Right lobe of liver (tissue), 6 donors: ENCODE measurements at regions not wholly inside any gene's neighbourhood (a gene's known extent, or its start where the extent isn't known, plus 50 kb on each side); places are given as distances from the start of the nearest gene placed in this dataset.

ENCODE experiments used
- ATAC-seq, 4 donors: fragments of 200-7000 bp; cut with Tn5 transposase; one replicate each; pipeline ENCODE4 v1.9.1; 2020; ENCODE audit warnings: mild to moderate bottlenecking in 4 of 4, moderate library complexity in 4 of 4
- DNase-seq, 3 donors: peaks; one replicate each; pipeline ENCODE4 v3.0.0-alpha.2; 2020
- H3K27ac ChIP-seq, 3 donors: fragments of 200-600 bp; one replicate each; pipeline ENCODE4 v1.8.0; 2022
- H3K27me3 ChIP-seq, 2 donors: fragments of 200-600 bp; one replicate each; pipeline ENCODE4 v1.8.0; 2022
- H3K36me3 ChIP-seq, 4 donors: fragments of 200-600 bp; sonication (generic) in 1 of 4; one replicate each; pipeline versions ENCODE4 v1.5.1 to v1.8.0; 2017 to 2022; ENCODE audit warnings: control low read depth in 1 of 4
- H3K4me1 ChIP-seq, 4 donors: fragments of 200-600 bp; sonication (generic) in 1 of 4; one replicate each; pipeline versions ENCODE4 v1.5.1 to v1.8.0; 2017 to 2022; ENCODE audit warnings: control low read depth in 1 of 4
- H3K4me3 ChIP-seq, 3 donors: fragments of 200-600 bp; one replicate each; pipeline ENCODE4 v1.8.0; 2022
- H3K9me3 ChIP-seq, 4 donors: fragments of 200-600 bp; sonication (generic) in 1 of 4; one replicate each; pipeline versions ENCODE4 v1.5.1 to v1.8.0; 2017 to 2022; ENCODE audit warnings: control low read depth in 1 of 4
- POLR2A ChIP-seq: fragments of 450-650 bp; IDR thresholded peaks from one replicate; pipeline ENCODE4 v1.6.1; 2017; ENCODE audit warnings: antibody characterized with exemption, mild to moderate bottlenecking
- whole genome bisulfite sequencing: methylation state at CpG from one replicate; pipeline ENCODE4 v1.1.6; 2018; ENCODE audit warnings: low coverage, low lambda C conversion rate; ENCODE audit not compliant: insufficient coverage; ENCODE audit errors: missing lambda C conversion rate; 5-methylcytosine and 5-hydroxymethylcytosine counted together
- intact Hi-C, 2 donors: fragments of 100-400 bp; cut with DNase I; formaldehyde crosslinking; loops; one replicate each; pipeline versions ENCODE4 v1.11.2 to v1.14.1; 2022
- TF ChIP-seq, protein P1 (sequence below), 4 donors: fragments of 200-600 bp in 3 of 4; fragments of 450-650 bp in 1 of 4; IDR thresholded peaks; one replicate each; pipeline versions ENCODE4 v1.5.1 to v1.8.0; 2016 to 2022; ENCODE audit warnings: antibody characterized with exemption in 4 of 4, mild to moderate bottlenecking in 2 of 4
- donor health status: DM: no; HTN: yes; CAD: no.
- donor health status: DM: no; HTN: no; CAD: no.
- donor health status: DM: no; HTN: no; CAD: no.
- donor health status: DM: no; HTN: yes; CAD: no.
- donor health status: DM: no; HTN: yes; CAD: no.

- Histone ChIP-seq H3K4me1 (no peaks in the 10 kb centered on the region), H3K27me3 (no peaks in the 10 kb centered on the region), H3K4me3 (no peak overlapping the region), H3K27ac (no peak overlapping the region), H3K36me3 (no peaks in the 10 kb centered on the region), H3K9me3 (no peaks in the 10 kb centered on the region)
- 84% methylated on average over 2 of the region's 5 CpGs for WGBS
- intact Hi-C loops = no loop called here
- TF ChIP-seq, protein P1, sequence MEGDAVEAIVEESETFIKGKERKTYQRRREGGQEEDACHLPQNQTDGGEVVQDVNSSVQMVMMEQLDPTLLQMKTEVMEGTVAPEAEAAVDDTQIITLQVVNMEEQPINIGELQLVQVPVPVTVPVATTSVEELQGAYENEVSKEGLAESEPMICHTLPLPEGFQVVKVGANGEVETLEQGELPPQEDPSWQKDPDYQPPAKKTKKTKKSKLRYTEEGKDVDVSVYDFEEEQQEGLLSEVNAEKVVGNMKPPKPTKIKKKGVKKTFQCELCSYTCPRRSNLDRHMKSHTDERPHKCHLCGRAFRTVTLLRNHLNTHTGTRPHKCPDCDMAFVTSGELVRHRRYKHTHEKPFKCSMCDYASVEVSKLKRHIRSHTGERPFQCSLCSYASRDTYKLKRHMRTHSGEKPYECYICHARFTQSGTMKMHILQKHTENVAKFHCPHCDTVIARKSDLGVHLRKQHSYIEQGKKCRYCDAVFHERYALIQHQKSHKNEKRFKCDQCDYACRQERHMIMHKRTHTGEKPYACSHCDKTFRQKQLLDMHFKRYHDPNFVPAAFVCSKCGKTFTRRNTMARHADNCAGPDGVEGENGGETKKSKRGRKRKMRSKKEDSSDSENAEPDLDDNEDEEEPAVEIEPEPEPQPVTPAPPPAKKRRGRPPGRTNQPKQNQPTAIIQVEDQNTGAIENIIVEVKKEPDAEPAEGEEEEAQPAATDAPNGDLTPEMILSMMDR (IDR thresholded peaks at IDR 0.05) = no peak
- TF ChIP-seq POLR2A = no peak
- DNase-seq (peak in 1 of 3 donors; percentile 44), ATAC-seq (no peak)
Observed at GRCh38 chr6:140779991-140780596, 1352.6 kb upstream of the GJE1 start.

GRCh38 chr6:140779341-140779740 is 1353.4 kb upstream of the GJE1 start:
- Histone ChIP-seq H3K4me3 (no peak overlapping the region), H3K9me3 (no peaks in the 10 kb centered on the region), H3K36me3 (no peaks in the 10 kb centered on the region), H3K4me1 (no peaks in the 10 kb centered on the region), H3K27ac (no peak overlapping the region), H3K27me3 (no peaks in the 10 kb centered on the region)
- WGBS = 51% methylated on average over 2 of the region's 2 CpGs
- DNase-seq (no peak), ATAC-seq (no peak)
- intact Hi-C loops = no loop called here
- TF ChIP-seq, protein P1 (IDR thresholded peaks at IDR 0.05) = no peak
- no peak for TF ChIP-seq POLR2A

DNA sequence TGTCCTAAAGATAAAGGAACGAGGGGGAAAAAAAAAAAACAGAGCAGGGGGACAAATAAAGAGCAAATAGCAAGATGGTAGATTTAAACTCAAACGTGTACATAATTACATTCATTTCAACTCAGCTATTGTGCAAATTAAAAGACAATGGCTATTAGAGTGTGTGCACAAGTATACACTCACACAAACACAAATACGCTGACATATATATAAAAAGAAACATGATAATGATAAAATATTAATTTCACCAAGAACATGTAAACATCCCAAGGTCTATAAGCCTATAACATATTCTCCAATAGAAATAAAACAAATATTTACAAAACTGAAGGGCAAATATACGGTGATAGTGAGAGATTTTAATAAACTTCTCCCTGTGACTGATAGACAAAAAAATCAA is 1354.9 kb upstream of the GJE1 start:
- ATAC-seq = no peak
- Histone ChIP-seq H3K4me1 (no peaks in the 10 kb centered on the region), H3K36me3 (no peaks in the 10 kb centered on the region), H3K27ac (no peak overlapping the region), H3K9me3 (no peaks in the 10 kb centered on the region), H3K27me3 (no peaks in the 10 kb centered on the region), H3K4me3 (no peak overlapping the region)
- TF ChIP-seq, protein P1 (IDR thresholded peaks at IDR 0.05) = no peak
- TF ChIP-seq POLR2A = no peak
- no peak for DNase-seq
- WGBS = 60% methylated on average over 4 of the region's 4 CpGs
- intact Hi-C loops = no loop called here

- H3K36me3 ChIP-seq = no peaks in the 10 kb centered on the region
- intact Hi-C loops = no loop called here
- H3K9me3 ChIP-seq = no peaks in the 10 kb centered on the region
- H3K27me3 ChIP-seq = no peaks in the 10 kb centered on the region
- TF ChIP-seq, protein P1 (IDR thresholded peaks at IDR 0.05) = no peak
- TF ChIP-seq POLR2A = no peak
- H3K4me3 ChIP-seq = no peak overlapping the region
- no peaks in the 10 kb centered on the region for H3K4me1 ChIP-seq
- 60% methylated on average over 3 of the region's 3 CpGs for WGBS
- ATAC-seq = no peak
- DNase-seq = no peak
- H3K27ac ChIP-seq = no peak overlapping the region
Observed at GRCh38 chr6:140775061-140775460, 1357.7 kb upstream of the GJE1 start.

GRCh38 chr6:140774080-140774505 is 1358.6 kb upstream of the GJE1 start:
- Histone ChIP-seq H3K9me3 (no peaks in the 10 kb centered on the region), H3K36me3 (no peaks in the 10 kb centered on the region), H3K27me3 (no peaks in the 10 kb centered on the region), H3K27ac (no peak overlapping the region), H3K4me3 (no peak overlapping the region), H3K4me1 (no peaks in the 10 kb centered on the region)
- DNase-seq (no peak), ATAC-seq (no peak)
- intact Hi-C loops = no loop called here
- WGBS = 29% methylated on average over 3 of the region's 3 CpGs
- TF ChIP-seq, protein P1 (IDR thresholded peaks at IDR 0.05) = no peak
- no peak for TF ChIP-seq POLR2A
